HG03060 (cell line): ENCODE measurements at regions not wholly inside any gene's neighbourhood (a gene's known extent, or its start where the extent isn't known, plus 50 kb on each side); places are given as distances from the start of the nearest gene placed in this dataset.
"Not testable (repeated sequence)": the region's sequence is repeated elsewhere in the genome, so short reads cannot be mapped to it uniquely, and the experiment has no call there.

Experiments
- ATAC-seq: cut with Tn5 transposase; IDR thresholded peaks from one replicate; pipeline ENCODE4 v1.9.1; 2021; ENCODE audit warnings: low read depth, moderate number of reproducible peaks; ENCODE audit not compliant: unreplicated experiment

GRCh38 chr15:47131450-47131849 is 585.9 kb upstream of the SEMA6D start:
- not testable (repeated sequence) for ATAC-seq

- ATAC-seq: no peak
Measured at GRCh38 chr15:47135267-47135666, 582.0 kb upstream of the SEMA6D start.

- ATAC-seq: no peak
Measured at GRCh38 chr15:47136236-47136635, 581.1 kb upstream of the SEMA6D start.

GRCh38 chr15:47139965-47140364 is 577.3 kb upstream of the SEMA6D start:
- ATAC-seq: no peak

DNA sequence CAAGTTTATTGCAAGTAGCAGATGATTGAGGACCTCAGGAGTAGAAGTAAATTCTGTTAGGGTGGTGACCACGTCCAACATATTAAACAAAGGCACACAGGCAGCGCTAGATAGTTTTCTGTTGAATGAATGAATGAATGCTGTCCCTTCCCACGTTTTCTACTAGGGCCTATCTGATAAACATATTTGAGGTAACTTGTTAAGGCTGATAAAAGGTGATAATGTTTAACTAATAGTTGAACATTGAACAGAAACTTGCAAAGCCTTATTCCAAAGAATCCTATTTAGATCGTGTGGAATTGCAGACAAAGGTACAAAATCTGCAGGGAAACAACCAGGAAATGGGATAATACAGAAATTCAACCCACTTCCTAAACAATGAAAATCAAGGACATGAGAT is 559.5 kb upstream of the SEMA6D start:
- ATAC-seq: no peak

DNA sequence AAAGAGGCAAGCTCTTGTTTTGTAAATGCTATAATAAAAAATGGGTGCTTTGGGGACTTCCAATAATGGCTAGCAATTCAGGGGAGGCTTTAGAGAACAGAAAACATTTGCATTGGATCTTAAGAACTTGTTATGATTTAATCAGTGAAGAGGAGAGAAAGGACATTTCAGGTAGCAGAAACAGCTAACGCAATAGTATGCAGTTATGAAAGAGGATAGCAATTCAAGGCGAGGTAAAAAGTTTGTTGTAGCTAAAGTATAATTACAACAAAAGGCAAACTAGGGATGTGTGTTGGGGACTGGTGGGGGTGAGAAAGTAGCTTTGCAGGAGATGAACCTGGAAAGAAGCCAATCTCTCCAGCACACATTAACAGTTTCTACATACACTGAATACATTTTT is 558.7 kb upstream of the SEMA6D start:
- no peak for ATAC-seq

DNA sequence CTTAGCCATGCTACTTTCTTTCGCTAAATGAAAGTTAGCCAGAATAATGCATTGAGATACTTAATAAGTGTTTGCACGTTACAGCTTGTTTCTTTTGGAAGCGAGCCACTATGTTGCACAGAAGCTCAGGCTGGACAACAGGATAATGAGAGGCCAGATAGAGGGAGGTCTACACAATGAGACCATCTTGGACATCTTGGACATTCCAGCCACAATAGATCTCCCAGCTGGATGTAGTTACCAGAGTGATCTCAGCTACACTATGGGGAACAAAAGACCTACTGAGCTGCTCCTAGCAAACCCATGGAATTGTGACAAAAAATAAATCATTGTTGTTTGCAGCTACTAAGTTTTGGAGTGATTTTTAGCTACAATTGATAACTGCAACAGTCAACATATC is 540.1 kb upstream of the SEMA6D start:
- no peak for ATAC-seq

GRCh38 chr15:47179988-47180387 is 537.3 kb upstream of the SEMA6D start:
- no peak for ATAC-seq

DNA sequence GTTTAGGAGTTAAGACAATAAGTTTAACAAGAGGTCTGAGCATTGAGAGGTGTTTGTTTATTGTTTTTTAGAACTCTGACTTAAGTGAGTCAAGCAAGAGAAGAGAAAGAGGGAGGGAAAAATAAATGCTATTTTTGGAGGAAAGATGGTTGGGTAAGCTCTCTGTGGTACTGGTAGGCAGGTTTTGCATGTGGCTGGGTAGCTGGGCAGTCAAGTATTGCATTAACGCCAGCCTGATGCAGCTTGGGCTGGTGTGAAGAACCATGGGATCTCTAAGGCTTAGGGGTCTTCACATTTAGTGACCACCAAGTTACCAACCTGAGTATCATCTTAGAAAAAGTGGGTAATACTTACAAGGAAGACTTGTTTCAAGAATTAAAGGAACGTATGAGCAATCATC is 534.5 kb upstream of the SEMA6D start:
- no peak for ATAC-seq

- no peak for ATAC-seq
Measured at GRCh38 chr15:47184003-47184907, 533.0 kb upstream of the SEMA6D start.

GRCh38 chr15:47184908-47185801 is 532.1 kb upstream of the SEMA6D start:
- ATAC-seq: no peak

DNA sequence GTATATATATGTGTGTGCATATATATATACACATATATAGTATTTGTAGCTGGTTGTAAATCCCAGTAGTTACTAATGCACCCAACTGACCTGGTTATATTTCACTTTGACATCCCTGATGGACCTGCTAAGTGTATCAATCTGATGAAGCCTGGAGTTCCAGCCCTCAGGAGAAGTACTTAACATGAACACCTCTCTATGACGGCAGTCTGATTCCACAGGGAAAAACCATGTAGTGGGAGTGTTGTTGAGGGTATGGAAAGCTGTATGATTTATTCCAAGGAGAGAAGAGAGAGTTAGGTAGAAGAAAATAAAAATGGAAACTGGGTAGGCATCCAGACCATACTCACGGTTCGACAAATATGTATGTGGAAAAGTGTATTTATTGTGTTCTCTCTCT is 531.2 kb upstream of the SEMA6D start:
- ATAC-seq: no peak

DNA sequence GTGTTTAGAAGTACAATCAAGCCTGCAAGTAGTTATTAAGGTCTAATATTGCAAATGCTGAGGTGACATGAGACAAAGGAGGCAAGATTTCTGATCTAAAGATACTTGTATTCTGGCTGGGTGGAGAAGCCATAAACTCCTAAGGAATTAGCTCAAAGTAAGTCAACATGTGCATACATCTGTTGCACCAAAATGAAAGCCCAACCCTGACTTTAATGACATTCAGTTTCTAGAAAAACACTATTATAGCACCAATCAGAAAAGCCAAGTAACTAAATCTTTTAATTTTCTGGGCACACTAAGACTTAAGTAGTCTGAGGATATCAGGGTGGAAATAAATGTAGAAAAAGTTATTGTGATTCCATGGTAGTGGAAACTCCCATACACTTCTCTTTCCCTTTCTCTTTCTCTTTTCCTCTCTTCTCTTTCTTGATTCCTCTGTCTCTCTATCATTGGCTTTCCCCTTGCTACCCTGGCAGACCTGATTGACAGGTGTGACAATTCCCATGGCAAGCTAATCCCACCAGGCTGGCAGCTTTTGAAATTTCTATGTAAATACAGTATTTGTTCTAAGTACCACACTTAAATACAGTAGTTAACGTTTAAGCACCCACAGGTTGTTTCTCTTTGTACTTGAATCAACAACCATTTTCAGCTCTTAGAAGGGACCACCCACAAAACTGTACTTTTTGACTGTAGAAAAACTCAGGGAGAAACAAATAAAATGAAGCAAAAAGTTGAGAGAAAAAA is 528.4 kb upstream of the SEMA6D start:
- no peak for ATAC-seq

- ATAC-seq: no peak
Measured at GRCh38 chr15:47194718-47195117, 522.6 kb upstream of the SEMA6D start.

DNA sequence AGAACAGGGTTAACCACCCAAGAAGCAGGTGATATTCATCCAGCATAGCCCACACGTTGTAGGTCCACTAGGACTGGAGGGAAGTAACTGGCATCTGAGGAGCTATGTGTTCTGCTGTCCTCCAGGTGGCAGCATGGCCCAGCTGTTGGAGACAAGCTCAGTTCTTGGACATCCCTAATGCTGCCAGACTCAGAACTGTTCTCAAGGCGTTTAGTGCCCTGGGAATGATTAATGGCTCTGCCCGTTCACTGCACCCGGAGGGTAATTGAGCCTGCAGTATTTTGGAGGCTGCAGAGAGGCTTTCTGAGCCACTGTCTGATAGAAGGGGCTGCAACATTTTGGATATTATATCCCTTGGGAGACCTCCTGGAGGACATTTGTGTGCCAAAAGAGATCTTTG is 521.3 kb upstream of the SEMA6D start:
- peak; percentile 72 for ATAC-seq

- no peak for ATAC-seq
Measured at GRCh38 chr15:47203993-47204392, 513.3 kb upstream of the SEMA6D start.

DNA sequence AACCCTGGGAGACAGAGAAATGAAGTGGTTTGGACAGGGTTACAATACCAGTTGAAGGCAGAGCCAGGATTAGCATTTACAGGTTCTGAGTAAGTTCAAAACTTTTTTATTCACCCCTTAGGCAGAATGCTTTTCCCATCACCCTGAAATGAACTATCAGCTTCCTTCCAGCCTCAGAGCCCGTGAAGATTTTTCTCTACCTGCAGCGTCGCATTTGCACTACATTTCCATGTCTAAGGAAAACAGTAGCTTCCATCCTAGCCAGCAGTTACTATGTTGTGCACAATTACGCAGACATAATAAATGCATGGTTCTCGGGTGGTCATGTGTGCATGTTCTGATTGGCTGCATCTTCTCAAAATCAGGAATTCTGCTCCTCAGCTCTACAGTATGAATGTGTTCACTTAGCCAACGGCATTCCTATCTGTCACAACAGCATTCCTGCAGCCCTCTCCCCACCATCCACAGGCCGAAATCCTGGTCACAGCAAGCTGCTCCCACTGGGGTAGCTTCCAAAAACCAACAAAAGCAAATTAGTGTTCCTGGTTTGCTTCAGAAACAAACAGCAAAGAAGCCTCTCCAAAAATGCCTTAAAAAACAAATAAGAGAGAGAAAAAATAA is 510.8 kb upstream of the SEMA6D start:
- no peak for ATAC-seq

DNA sequence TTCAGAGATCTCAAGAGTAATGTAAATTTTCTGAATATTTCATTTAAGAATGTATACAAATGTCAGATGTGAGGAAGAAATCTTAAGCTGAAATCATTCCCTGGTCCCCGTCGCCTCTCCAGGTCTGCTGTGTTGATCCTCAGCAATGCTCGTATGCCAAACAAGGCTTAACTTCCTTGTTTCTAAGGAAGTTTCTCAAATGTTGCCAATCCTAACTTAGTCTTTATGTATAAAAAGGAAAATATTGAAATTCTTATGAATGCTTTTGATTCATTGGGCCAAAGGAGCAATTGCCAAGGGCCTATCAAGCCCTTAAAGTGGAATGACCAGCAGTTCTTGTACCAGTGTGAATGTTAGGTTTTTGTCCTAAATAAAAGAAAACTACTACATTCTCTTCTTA is 507.7 kb upstream of the SEMA6D start:
- no peak for ATAC-seq

DNA sequence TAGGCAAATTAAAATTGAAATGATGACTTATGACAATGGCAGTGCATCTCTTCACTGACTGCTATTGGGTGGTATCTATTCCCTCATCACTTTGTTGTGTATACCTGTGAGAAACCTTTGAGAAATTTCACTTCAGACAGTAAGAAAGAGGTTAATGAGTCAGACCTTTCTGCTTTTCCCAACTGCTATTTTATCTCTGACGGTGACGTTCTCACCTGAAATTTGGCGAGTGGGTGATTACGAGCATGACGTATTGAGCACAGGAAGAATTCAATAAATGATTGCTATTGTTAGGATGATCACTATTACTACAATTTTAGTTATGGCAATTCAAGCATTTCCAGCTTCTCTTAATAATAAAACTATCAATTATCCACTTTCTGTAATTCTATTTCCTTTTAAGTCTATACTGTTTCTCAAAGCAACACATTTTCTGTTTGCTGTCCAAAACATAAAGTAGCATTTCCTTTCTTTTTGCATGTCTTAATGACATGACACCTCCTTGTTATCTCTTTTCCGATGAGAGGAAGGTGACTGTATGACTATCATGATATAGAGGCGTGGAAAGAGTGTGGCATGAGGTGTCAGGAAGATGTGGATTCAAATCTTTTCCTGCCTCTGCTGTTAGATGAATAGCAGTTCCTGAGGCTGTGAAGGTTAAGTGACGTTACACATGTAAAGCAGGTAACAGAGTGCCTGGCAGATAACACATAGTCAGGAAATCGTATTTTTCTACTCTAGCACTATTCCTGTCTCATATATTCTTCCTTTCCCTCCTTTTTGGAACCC is 504.9 kb upstream of the SEMA6D start:
- ATAC-seq: no peak

GRCh38 chr15:47213883-47214282 is 503.4 kb upstream of the SEMA6D start:
- no peak for ATAC-seq
